ENCODE measurements at regions not wholly inside any gene's neighbourhood (a gene's known extent, or its start where the extent isn't known, plus 50 kb on each side); places are given as distances from the start of the nearest gene placed in this dataset.

- no peak for TF ChIP-seq CTCF (IDR thresholded peaks at IDR 0.05)
- no peak for TF ChIP-seq POLR2A (IDR thresholded peaks at IDR 0.05; ENCODE audit: low read depth)
- no peak for TF ChIP-seq POLR2AphosphoS5 (IDR thresholded peaks at IDR 0.05)
- TF ChIP-seq EP300 (IDR thresholded peaks at IDR 0.05) = no peak
Measured at GRCh38 chr3:95464346-95464745, 1350.0 kb upstream of the EPHA6 start.
